Epidermal melanocyte (primary cell): ENCODE measurements at regions not wholly inside any gene's neighbourhood (a gene's known extent, or its start where the extent isn't known, plus 50 kb on each side); places are given as distances from the start of the nearest gene placed in this dataset.
A peak's percentile ranks its signal among the peaks of the same experiment; 100 is the strongest.
"Not testable (repeated sequence)": the region's sequence is repeated elsewhere in the genome, so short reads cannot be mapped to it uniquely, and the experiment has no call there.

Experiments used
- DNase-seq: peaks from one replicate; pipeline ENCODE4 v3.0.0; 2011; ENCODE audit warnings: low spot score; ENCODE audit not compliant: insufficient read length

- no peak for DNase-seq
These were observed 207.9 kb upstream of the FAM241A start for GRCh38 chr4:111937368-111937767.

- no peak for DNase-seq
These were observed 203.3 kb upstream of the FAM241A start for GRCh38 chr4:111941957-111942356.

- peak; percentile 18 for DNase-seq
These were observed 201.5 kb upstream of the FAM241A start for GRCh38 chr4:111943796-111944203.

GRCh38 chr4:111945014-111945413, 200.2 kb upstream of the FAM241A start:
- no peak for DNase-seq

- no peak for DNase-seq
These were observed 198.5 kb upstream of the FAM241A start for GRCh38 chr4:111946800-111947199.

- DNase-seq = no peak
These were observed 192.6 kb upstream of the FAM241A start for GRCh38 chr4:111952688-111953087.

GRCh38 chr4:111954550-111954949, 190.7 kb upstream of the FAM241A start:
- no peak for DNase-seq

- no peak for DNase-seq
These were observed 190.3 kb upstream of the FAM241A start for GRCh38 chr4:111955001-111955400.

- no peak for DNase-seq
These were observed 188.1 kb upstream of the FAM241A start for GRCh38 chr4:111957116-111957515.

- DNase-seq = no peak
These were observed 187.3 kb upstream of the FAM241A start for GRCh38 chr4:111957997-111958396.

GRCh38 chr4:111959222-111959621, 186.0 kb upstream of the FAM241A start:
- no peak for DNase-seq

GRCh38 chr4:111960241-111960667, 185.0 kb upstream of the FAM241A start:
- no peak for DNase-seq

- DNase-seq = not testable (repeated sequence)
These were observed 184.2 kb upstream of the FAM241A start for GRCh38 chr4:111961026-111961425.

- DNase-seq = no peak
These were observed 183.4 kb upstream of the FAM241A start for GRCh38 chr4:111961809-111962208.

- no peak for DNase-seq
These were observed 182.0 kb upstream of the FAM241A start for GRCh38 chr4:111963158-111963700.

GRCh38 chr4:111977419-111977965, 167.8 kb upstream of the FAM241A start:
- DNase-seq = no peak

- DNase-seq = no peak
These were observed 165.3 kb upstream of the FAM241A start for GRCh38 chr4:111979921-111980320.

- no peak for DNase-seq
These were observed 163.2 kb upstream of the FAM241A start for GRCh38 chr4:111982089-111982488.

GRCh38 chr4:111984169-111984819, 161.0 kb upstream of the FAM241A start:
- no peak for DNase-seq

- no peak for DNase-seq
These were observed 159.8 kb upstream of the FAM241A start for GRCh38 chr4:111985426-111985825.

- no peak for DNase-seq
These were observed 159.2 kb upstream of the FAM241A start for GRCh38 chr4:111986095-111986494.

GRCh38 chr4:111988514-111988913, 156.7 kb upstream of the FAM241A start:
- DNase-seq = no peak

- no peak for DNase-seq
These were observed 155.4 kb upstream of the FAM241A start for GRCh38 chr4:111989817-111990216.
